ENCODE measurements at regions not wholly inside any gene's neighbourhood (a gene's known extent, or its start where the extent isn't known, plus 50 kb on each side); places are given as distances from the start of the nearest gene placed in this dataset.

DNA sequence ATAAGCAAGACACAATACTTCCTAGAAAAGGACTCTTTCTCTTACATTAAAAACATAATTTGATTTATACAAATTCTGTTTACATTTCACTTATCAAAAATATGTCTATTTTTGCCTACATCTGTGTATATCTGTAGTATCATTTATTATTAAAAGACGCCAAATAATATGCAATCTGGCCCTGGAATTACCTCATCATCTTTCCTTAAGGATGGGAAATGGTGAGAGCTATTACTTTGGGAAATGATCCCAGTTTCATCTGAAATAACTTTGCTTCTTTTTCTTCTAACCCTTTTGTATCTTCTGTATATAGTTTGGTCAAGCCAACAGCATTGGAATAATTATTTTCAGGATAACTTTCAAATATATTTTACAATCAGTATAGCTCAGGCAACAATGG, 85.0 kb downstream of the FAS start:
- TF ChIP-seq SIN3A (IDR thresholded peaks at IDR 0.05; ENCODE audit: borderline replicate concordance, insufficient read depth, low read length), result no peak
- TF ChIP-seq FOXP2 (optimal IDR thresholded peaks at IDR 0.05; ENCODE audit: borderline replicate concordance, extremely low read depth, extremely low read length, insufficient read depth), result no peak

DNA sequence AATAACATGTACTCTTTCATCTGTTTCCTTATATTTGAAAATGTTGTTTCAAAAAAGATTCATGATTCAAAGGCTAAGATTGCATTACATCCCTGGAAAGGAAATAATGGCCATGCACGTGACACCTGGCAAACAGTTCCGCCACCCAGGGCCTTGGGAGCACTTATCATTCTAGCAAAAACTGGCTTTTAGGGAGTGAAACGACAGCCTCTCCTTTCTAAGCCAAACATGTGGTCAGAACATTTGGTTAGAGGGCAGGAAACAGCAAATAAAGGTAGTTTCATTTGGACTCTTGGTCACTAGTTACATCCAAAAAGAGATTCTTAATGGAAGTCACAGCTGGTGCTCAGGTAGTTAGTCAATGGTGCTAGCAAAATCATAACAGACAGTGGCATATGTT, 83.5 kb downstream of the FAS start:
- no peak for TF ChIP-seq POLR2AphosphoS5 (IDR thresholded peaks at IDR 0.05; ENCODE audit: low read depth, low read length)
- TF ChIP-seq, protein P1, sequence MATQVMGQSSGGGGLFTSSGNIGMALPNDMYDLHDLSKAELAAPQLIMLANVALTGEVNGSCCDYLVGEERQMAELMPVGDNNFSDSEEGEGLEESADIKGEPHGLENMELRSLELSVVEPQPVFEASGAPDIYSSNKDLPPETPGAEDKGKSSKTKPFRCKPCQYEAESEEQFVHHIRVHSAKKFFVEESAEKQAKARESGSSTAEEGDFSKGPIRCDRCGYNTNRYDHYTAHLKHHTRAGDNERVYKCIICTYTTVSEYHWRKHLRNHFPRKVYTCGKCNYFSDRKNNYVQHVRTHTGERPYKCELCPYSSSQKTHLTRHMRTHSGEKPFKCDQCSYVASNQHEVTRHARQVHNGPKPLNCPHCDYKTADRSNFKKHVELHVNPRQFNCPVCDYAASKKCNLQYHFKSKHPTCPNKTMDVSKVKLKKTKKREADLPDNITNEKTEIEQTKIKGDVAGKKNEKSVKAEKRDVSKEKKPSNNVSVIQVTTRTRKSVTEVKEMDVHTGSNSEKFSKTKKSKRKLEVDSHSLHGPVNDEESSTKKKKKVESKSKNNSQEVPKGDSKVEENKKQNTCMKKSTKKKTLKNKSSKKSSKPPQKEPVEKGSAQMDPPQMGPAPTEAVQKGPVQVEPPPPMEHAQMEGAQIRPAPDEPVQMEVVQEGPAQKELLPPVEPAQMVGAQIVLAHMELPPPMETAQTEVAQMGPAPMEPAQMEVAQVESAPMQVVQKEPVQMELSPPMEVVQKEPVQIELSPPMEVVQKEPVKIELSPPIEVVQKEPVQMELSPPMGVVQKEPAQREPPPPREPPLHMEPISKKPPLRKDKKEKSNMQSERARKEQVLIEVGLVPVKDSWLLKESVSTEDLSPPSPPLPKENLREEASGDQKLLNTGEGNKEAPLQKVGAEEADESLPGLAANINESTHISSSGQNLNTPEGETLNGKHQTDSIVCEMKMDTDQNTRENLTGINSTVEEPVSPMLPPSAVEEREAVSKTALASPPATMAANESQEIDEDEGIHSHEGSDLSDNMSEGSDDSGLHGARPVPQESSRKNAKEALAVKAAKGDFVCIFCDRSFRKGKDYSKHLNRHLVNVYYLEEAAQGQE (IDR thresholded peaks at IDR 0.05; ENCODE audit: insufficient read depth in 1 of 2, low read depth in 2 of 2, low read length in 2 of 2), result no peak
- TF ChIP-seq SIN3A (IDR thresholded peaks at IDR 0.05; ENCODE audit: borderline replicate concordance, insufficient read depth, low read length), result no peak
- no peak for TF ChIP-seq TAF1 (IDR thresholded peaks at IDR 0.05; ENCODE audit: borderline replicate concordance, insufficient read depth, low read length)
- no peak for TF ChIP-seq FOXP2 (optimal IDR thresholded peaks at IDR 0.05; ENCODE audit: borderline replicate concordance, extremely low read depth, extremely low read length, insufficient read depth)

DNA sequence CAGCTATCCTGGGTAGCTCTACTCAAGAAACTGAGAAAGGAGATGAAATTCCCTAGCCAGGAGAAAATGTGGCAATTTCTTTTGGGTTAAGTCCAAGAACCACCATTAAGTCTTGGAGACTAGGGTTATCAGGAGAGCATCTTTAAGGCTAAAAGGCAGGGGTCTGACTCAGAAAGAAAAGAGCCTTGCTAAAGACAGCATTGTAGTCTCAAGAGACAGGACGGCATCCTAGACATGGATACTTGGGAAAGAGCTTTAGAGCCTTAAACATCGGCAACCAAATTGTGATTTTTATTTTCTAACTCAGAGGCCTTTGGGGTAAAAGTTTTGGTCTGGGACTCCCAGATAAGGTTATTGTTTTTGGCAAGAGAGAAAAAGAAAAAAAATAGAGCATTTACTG, 83.1 kb downstream of the FAS start:
- no peak for TF ChIP-seq FOXP2 (optimal IDR thresholded peaks at IDR 0.05; ENCODE audit: borderline replicate concordance, extremely low read depth, extremely low read length, insufficient read depth)

DNA sequence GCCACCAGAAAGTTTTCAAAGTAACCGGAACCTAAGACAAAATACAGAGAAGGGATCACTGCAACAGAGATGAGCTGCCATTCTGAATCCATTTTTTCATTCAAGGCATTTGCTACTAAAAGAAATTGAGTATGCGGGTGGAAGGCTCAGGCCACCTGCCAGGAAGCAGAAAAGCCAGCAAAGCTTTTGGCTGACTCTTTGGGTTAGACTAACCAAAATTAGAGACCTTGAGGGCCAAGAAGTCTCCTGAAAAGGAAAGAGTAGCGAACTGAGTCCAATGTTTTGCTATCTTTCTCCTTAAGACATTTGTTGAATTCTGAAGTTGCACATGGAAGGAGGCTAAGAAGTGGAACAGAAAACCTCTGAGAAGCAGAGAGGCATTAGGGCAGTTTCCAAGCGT, 79.0 kb downstream of the FAS start:
- TF ChIP-seq FOXP2 (optimal IDR thresholded peaks at IDR 0.05; ENCODE audit: borderline replicate concordance, extremely low read depth, extremely low read length, insufficient read depth) (no peak), TAF1 (IDR thresholded peaks at IDR 0.05; ENCODE audit: borderline replicate concordance, insufficient read depth, low read length) (no peak), POLR2AphosphoS5 (IDR thresholded peaks at IDR 0.05; ENCODE audit: low read depth, low read length) (no peak), SIN3A (IDR thresholded peaks at IDR 0.05; ENCODE audit: borderline replicate concordance, insufficient read depth, low read length) (no peak)
- TF ChIP-seq, protein P1 (IDR thresholded peaks at IDR 0.05; ENCODE audit: insufficient read depth in 1 of 2, low read depth in 2 of 2, low read length in 2 of 2), result no peak

Measured in PFSK-1 (cell line).